Astrocyte of the spinal cord (primary cell): ENCODE measurements at regions not wholly inside any gene's neighbourhood (a gene's known extent, or its start where the extent isn't known, plus 50 kb on each side); places are given as distances from the start of the nearest gene placed in this dataset.

Experiments
- DNase-seq: peaks from one replicate; pipeline ENCODE4 v3.0.0; 2011; ENCODE audit warnings: low read depth, low spot score
- H3K4me3 ChIP-seq: 2 replicates; pipeline ENCODE4 v1.5.1; 2011; ENCODE audit warnings: low read depth, mild to moderate bottlenecking, low read length, moderate library complexity
- in situ Hi-C: cut with HindIII; loops from 2 replicates; pipeline ENCODE4 v1.10.0; 2017; ENCODE audit warnings: low sequenced_read_pairs
- TF ChIP-seq, protein P1 (sequence below): IDR thresholded peaks from 2 replicates; pipeline ENCODE4 v1.5.1; 2012; ENCODE audit warnings: low read depth, mild to moderate bottlenecking, low read length, inconsistent platforms

DNA sequence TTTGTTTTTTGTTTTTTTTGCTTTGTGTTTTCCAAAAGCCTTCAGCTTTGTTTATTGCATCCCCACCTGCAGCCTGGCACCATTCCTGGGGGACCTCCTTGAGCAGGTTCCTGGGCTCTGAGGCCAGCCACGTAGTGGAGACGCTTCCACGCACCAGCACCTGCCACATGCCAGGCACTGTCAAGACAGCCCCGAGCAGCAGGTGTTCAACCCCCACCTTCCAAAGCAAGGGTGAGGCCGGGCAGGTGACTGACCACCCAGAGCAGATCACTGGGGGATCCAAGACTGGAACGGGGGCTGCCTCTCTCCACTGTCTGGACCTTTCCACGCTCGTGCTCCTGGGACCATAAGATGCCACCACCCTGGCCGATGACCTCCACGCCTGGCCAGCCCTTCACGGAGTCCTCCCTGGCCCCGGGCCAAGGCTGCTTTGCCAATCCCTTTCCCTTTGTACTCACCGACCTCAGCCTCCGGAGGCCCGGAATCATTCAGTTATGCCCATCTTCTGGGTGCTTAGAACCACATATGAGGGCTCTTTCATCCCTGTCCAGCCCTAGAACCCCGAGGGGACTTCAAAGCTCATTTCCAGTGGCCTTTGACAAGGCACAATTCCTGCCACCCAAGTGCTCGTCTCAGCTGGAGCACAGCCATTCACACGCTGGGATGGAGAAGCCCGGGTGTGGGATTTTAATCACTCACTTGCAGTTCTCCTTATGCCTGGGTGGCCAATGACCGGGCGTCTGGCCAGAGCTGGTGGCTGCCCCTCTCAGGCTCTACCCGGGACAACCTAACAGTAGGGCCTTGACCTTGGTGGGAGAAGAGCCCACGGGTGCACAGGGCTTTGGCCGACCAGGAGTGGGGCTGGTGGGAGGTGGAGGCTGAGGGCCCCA, 330.8 kb downstream of the NPHP4 start:
- in situ Hi-C loops = no loop called here
- no peak for DNase-seq
- no peak overlapping the region for H3K4me3 ChIP-seq
- TF ChIP-seq, protein P1, sequence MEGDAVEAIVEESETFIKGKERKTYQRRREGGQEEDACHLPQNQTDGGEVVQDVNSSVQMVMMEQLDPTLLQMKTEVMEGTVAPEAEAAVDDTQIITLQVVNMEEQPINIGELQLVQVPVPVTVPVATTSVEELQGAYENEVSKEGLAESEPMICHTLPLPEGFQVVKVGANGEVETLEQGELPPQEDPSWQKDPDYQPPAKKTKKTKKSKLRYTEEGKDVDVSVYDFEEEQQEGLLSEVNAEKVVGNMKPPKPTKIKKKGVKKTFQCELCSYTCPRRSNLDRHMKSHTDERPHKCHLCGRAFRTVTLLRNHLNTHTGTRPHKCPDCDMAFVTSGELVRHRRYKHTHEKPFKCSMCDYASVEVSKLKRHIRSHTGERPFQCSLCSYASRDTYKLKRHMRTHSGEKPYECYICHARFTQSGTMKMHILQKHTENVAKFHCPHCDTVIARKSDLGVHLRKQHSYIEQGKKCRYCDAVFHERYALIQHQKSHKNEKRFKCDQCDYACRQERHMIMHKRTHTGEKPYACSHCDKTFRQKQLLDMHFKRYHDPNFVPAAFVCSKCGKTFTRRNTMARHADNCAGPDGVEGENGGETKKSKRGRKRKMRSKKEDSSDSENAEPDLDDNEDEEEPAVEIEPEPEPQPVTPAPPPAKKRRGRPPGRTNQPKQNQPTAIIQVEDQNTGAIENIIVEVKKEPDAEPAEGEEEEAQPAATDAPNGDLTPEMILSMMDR = no peak

DNA sequence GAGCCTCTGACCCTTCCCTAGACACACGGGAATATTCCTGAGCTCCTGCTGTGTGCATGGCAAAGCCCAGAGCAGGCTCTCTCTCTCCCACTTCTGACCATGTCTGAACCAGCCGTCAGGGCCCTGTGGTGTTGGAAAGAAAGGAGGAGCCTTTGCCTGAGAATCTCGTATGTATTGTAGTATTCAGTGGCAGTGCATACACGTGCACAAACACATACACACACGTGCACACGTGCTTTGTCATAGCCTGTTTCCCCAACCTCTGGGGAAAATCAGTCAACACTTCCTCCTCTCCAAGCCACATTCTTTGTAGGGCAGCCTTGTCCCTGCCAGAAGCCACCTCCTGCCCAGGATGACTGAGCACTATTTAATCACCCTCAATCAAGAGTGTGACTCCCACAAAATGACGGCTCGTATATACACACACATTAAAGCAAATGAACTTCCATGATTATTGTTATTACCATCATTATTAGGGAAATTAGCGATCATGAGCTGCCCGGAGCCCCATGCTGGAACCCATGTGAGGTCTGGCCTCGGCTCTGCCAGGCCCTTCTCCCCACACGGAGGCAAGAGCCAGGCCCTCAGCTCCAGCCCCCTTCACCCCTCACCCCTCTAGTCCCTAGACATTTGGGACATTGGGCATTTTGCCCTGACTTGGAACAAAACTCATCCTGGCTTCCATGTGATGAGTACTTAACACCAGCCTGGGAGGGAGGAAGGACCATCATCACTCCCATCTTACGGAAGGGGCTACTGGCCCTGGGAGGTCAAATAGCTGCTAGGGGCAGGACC, 331.9 kb downstream of the NPHP4 start:
- H3K4me3 ChIP-seq = no peak overlapping the region
- in situ Hi-C loops = no loop called here
- TF ChIP-seq, protein P1 = no peak
- DNase-seq = no peak

DNA sequence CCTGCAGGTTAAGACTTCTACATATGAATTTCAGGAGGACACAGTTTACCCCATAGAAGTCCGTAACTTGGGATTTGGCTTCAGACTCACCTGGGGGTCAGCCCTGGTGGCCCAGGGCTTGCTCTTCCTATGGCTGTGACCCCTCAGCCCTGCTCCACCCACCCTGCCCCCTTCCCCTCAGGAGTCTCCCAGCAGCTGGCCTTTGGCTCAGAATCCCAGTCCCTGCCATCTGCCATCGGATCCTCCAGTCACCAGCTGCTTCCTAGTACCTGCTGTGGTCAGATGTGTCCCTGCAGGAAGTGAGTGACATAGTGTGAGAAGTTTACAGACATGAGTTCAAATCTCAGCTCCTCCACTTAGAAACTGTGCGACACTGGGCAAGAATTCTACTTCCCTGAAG, 332.6 kb downstream of the NPHP4 start:
- in situ Hi-C loops = no loop called here
- TF ChIP-seq, protein P1 = no peak
- no peak for DNase-seq
- no peak overlapping the region for H3K4me3 ChIP-seq

DNA sequence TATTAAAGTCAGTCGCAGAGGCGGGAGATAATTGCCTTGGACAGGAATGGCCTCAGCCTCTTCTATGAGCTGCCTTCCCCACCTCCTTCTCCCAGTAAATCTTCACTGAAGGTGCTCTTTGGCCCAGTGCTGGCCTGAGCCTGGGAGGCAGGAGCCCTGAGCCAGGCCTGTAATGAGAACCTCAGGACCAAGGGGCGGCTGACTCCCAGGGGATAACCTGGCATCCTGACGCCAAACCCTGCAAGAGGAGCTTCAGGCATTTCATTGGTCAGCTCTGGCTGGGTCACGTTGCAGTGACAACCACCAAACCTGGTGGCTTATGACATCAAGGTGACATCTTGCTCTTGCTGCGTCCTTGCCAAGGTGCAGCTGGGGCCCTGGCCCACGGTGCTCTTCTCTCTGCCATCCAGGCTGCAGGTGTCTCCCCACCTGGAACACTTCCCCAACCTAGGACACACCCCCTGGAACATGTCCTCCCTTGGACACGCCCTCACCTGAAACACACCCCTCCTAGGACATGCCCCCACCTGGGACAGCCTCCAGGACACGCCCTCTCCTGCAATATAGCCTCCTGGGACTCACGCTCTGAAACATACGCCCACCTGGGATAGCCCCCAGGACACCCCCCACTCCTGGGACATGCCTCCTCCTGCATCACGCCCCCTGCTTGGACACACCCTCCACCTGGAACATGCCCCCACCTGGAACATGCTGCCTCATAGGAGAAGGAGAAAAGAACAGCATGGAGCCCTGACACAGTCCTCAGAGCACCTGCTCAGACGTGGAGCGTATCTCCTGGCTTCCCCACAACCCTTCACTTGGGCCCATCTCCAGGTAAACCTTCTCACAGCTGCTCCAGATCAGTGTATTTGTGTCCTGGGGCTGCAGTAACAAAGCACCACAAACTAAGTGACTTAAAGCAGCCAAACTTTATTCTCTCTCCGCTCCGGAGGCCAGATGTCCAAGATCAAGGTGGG, 333.6 kb downstream of the NPHP4 start:
- TF ChIP-seq, protein P1 = no peak
- DNase-seq = no peak
- no peak overlapping the region for H3K4me3 ChIP-seq
- in situ Hi-C loops = no loop called here

DNA sequence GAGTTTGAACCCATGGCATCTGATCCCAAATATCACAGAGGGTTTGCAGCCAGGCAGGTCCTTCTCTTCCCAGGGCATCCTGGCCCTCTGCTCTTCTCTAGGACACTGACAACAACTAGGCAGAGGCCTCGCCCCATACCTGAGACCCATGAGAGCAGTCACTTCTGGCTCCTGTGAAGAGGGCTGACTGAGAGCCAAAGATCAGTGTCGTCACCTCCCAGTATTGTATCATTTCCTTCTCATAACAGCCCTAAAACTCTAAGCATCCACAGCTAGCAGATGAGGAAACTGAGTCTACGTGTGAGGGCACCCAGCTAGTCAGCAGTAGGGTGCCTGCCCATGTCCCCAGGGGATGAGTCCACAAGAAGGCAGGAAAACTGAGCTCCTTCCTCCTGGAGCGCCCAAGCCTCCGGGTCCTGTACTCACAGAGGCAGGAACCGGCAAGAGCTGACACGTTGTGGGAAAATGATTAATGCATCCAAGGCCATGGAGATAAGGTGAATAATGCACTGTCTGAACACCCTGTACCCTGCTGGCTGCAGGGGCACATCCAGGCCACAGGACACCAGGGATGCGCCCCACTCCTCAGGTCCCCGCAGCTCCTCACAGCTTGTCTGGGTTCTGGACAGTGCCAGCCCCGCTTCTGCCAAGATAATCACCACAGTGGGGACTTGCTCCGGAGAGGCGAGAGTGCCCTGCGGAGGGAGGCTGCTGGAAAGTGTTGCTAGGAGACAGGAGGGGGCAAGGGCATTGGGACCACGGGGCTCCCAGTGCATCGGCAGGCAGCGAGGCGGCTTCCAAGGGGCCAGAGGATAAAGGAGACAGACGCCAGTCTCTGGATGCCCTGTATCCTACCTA, 340.0 kb downstream of the NPHP4 start:
- TF ChIP-seq, protein P1 = no peak
- H3K4me3 ChIP-seq = no peak overlapping the region
- DNase-seq = no peak
- in situ Hi-C loops = no loop called here
